C4-2B (cell line): ENCODE measurements at regions not wholly inside any gene's neighbourhood (a gene's known extent, or its start where the extent isn't known, plus 50 kb on each side); places are given as distances from the start of the nearest gene placed in this dataset.

Source experiments
- H3K27ac ChIP-seq: fragments of 450-650 bp; 2 replicates; pipeline ENCODE4 v1.5.1; 2017
- CTCF ChIP-seq: fragments of 450-650 bp; conservative IDR thresholded peaks from 2 replicates; pipeline ENCODE4 v1.5.1; 2017; ENCODE audit warnings: mild to moderate bottlenecking
- ZFX ChIP-seq: fragments of 450-650 bp; IDR thresholded peaks from 2 replicates; pipeline ENCODE4 v1.6.1; 2017

GRCh38 chr15:97654481-97655076 is 305.9 kb upstream of the ARRDC4 start:
- no peak overlapping the region for H3K27ac ChIP-seq
- TF ChIP-seq CTCF (no peak), ZFX (no peak)

- no peak for TF ChIP-seq CTCF
- no peak for TF ChIP-seq ZFX
- no peak overlapping the region for H3K27ac ChIP-seq
These were observed 298.7 kb upstream of the ARRDC4 start for GRCh38 chr15:97661796-97662195.

- TF ChIP-seq CTCF (no peak), ZFX (no peak)
These were observed 287.9 kb upstream of the ARRDC4 start for GRCh38 chr15:97672586-97672985.

GRCh38 chr15:97678656-97679055 is 281.8 kb upstream of the ARRDC4 start:
- TF ChIP-seq CTCF (no peak), ZFX (no peak)
- no peak overlapping the region for H3K27ac ChIP-seq

More at GRCh38 chr15:97672586-97672985, 287.9 kb upstream of the ARRDC4 start:
- no peak overlapping the region for H3K27ac ChIP-seq

- TF ChIP-seq CTCF = no peak
- no peak for TF ChIP-seq ZFX
- H3K27ac ChIP-seq = no peak overlapping the region
These were observed 281.3 kb upstream of the ARRDC4 start for GRCh38 chr15:97679106-97679688.

GRCh38 chr15:97680606-97681220 is 279.8 kb upstream of the ARRDC4 start:
- TF ChIP-seq ZFX = no peak
- no peak for TF ChIP-seq CTCF
- no peak overlapping the region for H3K27ac ChIP-seq

GRCh38 chr15:97683831-97684230 is 276.7 kb upstream of the ARRDC4 start:
- no peak overlapping the region for H3K27ac ChIP-seq
- TF ChIP-seq CTCF (no peak), ZFX (no peak)
